ENCODE measurements at regions not wholly inside any gene's neighbourhood (a gene's known extent, or its start where the extent isn't known, plus 50 kb on each side); places are given as distances from the start of the nearest gene placed in this dataset.

- FAIRE-seq (no peak), DNase-seq (ENCODE audit: low read depth, low spot score) (no peak)
- H3K79me2 ChIP-seq (ENCODE audit: control insufficient read depth, insufficient read depth, low read length) = no peaks in the 10 kb centered on the region
- no peaks in the 10 kb centered on the region for H4K20me1 ChIP-seq (replicated peaks; ENCODE audit: control insufficient read depth, extremely low read depth, insufficient read depth, low read length)
- BruUV-seq (replicated peaks) = no TSS peak
- no peaks in the 10 kb centered on the region for H3K27me3 ChIP-seq (ENCODE audit: control insufficient read depth in 2 of 2, insufficient read depth in 2 of 2, low read length in 2 of 2)
- TF ChIP-seq POLR2AphosphoS5 (IDR thresholded peaks at IDR 0.05; ENCODE audit: insufficient read depth, low read depth, low read length) (no peak), EZH2 (IDR thresholded peaks at IDR 0.05; ENCODE audit: borderline replicate concordance, low read depth, low read length, severe bottlenecking) (no peak)
- H3K27ac ChIP-seq (ENCODE audit: insufficient read depth, low read depth, low read length) = no peak overlapping the region
- H3K4me2 ChIP-seq (ENCODE audit: insufficient read depth, low read length) = no peak overlapping the region
- no peak overlapping the region for H2AFZ ChIP-seq (ENCODE audit: low read depth, low read length)
- H3K9me3 ChIP-seq (replicated peaks; ENCODE audit: control insufficient read depth, insufficient read depth, low read length) = no peaks in the 10 kb centered on the region
- H3K9me1 ChIP-seq (replicated peaks; ENCODE audit: control insufficient read depth, extremely low read depth, insufficient read depth, low read length) = no peaks in the 10 kb centered on the region
- H3K4me1 ChIP-seq (ENCODE audit: control insufficient read depth, extremely low read depth, insufficient read depth, low read length) = no peaks in the 10 kb centered on the region
- intact Hi-C loops (cut with micrococcal nuclease) = no loop called here
- H3K9ac ChIP-seq (replicated peaks; ENCODE audit: extremely low read depth, insufficient read depth, low read length) = no peak overlapping the region
- no peaks in the 10 kb centered on the region for H3K36me3 ChIP-seq (ENCODE audit: control insufficient read depth in 2 of 2, extremely low read depth in 1 of 2, insufficient read depth in 2 of 2, low read length in 2 of 2)
- no peak overlapping the region for H3K4me3 ChIP-seq (replicated peaks in 1 of 3; ENCODE audit: insufficient read depth in 1 of 3, low read depth in 1 of 3, low read length in 3 of 3)
- POLR2A ChIA-PET = no interaction called here
- dilution Hi-C loops (cut with MboI; ENCODE audit: extremely low pct_ligation_motif_present, low sequenced_read_pairs) = no loop called here
- CTCF ChIA-PET = no interaction called here
Observed at GRCh38 chr9:88678431-88678830, 143.5 kb downstream of the NXNL2 start.

- POLR2A ChIA-PET = no interaction called here
- Histone ChIP-seq H4K20me1 (replicated peaks; ENCODE audit: control insufficient read depth, extremely low read depth, insufficient read depth, low read length) (no peaks in the 10 kb centered on the region), H3K27ac (ENCODE audit: insufficient read depth, low read depth, low read length) (no peak overlapping the region), H3K36me3 (ENCODE audit: control insufficient read depth in 2 of 2, extremely low read depth in 1 of 2, insufficient read depth in 2 of 2, low read length in 2 of 2) (no peaks in the 10 kb centered on the region), H3K4me2 (ENCODE audit: insufficient read depth, low read length) (no peak overlapping the region), H3K27me3 (ENCODE audit: control insufficient read depth in 2 of 2, insufficient read depth in 2 of 2, low read length in 2 of 2) (no peaks in the 10 kb centered on the region), H3K79me2 (ENCODE audit: control insufficient read depth, insufficient read depth, low read length) (no peaks in the 10 kb centered on the region), H3K4me1 (ENCODE audit: control insufficient read depth, extremely low read depth, insufficient read depth, low read length) (no peaks in the 10 kb centered on the region), H2AFZ (ENCODE audit: low read depth, low read length) (no peak overlapping the region), H3K4me3 (replicated peaks in 1 of 3; ENCODE audit: insufficient read depth in 1 of 3, low read depth in 1 of 3, low read length in 3 of 3) (no peak overlapping the region), H3K9ac (replicated peaks; ENCODE audit: extremely low read depth, insufficient read depth, low read length) (no peak overlapping the region), H3K9me1 (replicated peaks; ENCODE audit: control insufficient read depth, extremely low read depth, insufficient read depth, low read length) (no peaks in the 10 kb centered on the region), H3K9me3 (replicated peaks; ENCODE audit: control insufficient read depth, insufficient read depth, low read length) (no peaks in the 10 kb centered on the region)
- no peak for DNase-seq (ENCODE audit: low read depth, low spot score)
- FAIRE-seq = no peak
- dilution Hi-C loops (cut with MboI; ENCODE audit: extremely low pct_ligation_motif_present, low sequenced_read_pairs) = no loop called here
- BruUV-seq (replicated peaks) = no TSS peak
- TF ChIP-seq CTCF (IDR thresholded peaks at IDR 0.05; ENCODE audit: extremely low read depth in 1 of 2, insufficient read depth in 1 of 2, low read depth in 1 of 2, low read length in 2 of 2) = no peak
- no peak for TF ChIP-seq POLR2AphosphoS5 (IDR thresholded peaks at IDR 0.05; ENCODE audit: insufficient read depth, low read depth, low read length)
- TF ChIP-seq GATA2 (IDR thresholded peaks at IDR 0.05; ENCODE audit: insufficient read depth, insufficient read length, low read depth, low read length) = no peak
- no peak for TF ChIP-seq FOS (IDR thresholded peaks at IDR 0.05; ENCODE audit: borderline replicate concordance, insufficient read depth, low read length)
- TF ChIP-seq EZH2 (IDR thresholded peaks at IDR 0.05; ENCODE audit: borderline replicate concordance, low read depth, low read length, severe bottlenecking) = no peak
- no peak for TF ChIP-seq POLR2A (IDR thresholded peaks at IDR 0.05; ENCODE audit: low read depth, low read length)
- TF ChIP-seq MYC (IDR thresholded peaks at IDR 0.05; ENCODE audit: low read depth, low read length) = no peak
- no peak for TF ChIP-seq JUN (IDR thresholded peaks at IDR 0.05; ENCODE audit: borderline replicate concordance, insufficient read depth, insufficient read length, low read depth)
- TF ChIP-seq MAX (IDR thresholded peaks at IDR 0.05; ENCODE audit: insufficient read depth, insufficient read length) = no peak
- intact Hi-C loops (cut with micrococcal nuclease) = no loop called here
- CTCF ChIA-PET = interaction anchor here (1.2 kb wide), 1 partner anchor 51 kb away, joined by 3 read pairs; no protein-coding TSS in a partner anchor
Observed at GRCh38 chr9:88680041-88680440, 145.1 kb downstream of the NXNL2 start.

Measured in endothelial cell of umbilical vein (primary cell).